Smooth muscle cell (in vitro differentiated cells): ENCODE measurements at regions not wholly inside any gene's neighbourhood (a gene's known extent, or its start where the extent isn't known, plus 50 kb on each side); places are given as distances from the start of the nearest gene placed in this dataset.

ENCODE experiments used
- DNase-seq: peaks from one replicate; lab custom pipeline; 2025; ENCODE audit not compliant: unreplicated experiment; lab: John Stamatoyannopoulos, UW
- H2AFZ ChIP-seq: fragments of 200-600 bp; sonication (generic); 2 replicates; pipeline ENCODE4 v1.6.0; 2016; ENCODE audit warnings: antibody characterized with exemption, low read depth, mild to moderate bottlenecking
- H3F3A ChIP-seq: fragments of 200-600 bp; sonication (generic); 2 replicates; pipeline ENCODE4 v1.6.0; 2017; ENCODE audit warnings: antibody characterized with exemption, low read depth
- H3K27ac ChIP-seq: fragments of 200-600 bp; sonication (generic); 2 replicates; pipeline ENCODE4 v1.5.1; 2016; ENCODE audit warnings: low read depth, mild to moderate bottlenecking
- H3K27me3 ChIP-seq: fragments of 200-600 bp; sonication (generic); 2 replicates; pipeline ENCODE4 v1.6.1; 2016; ENCODE audit warnings: low read depth, mild to moderate bottlenecking
- H3K36me3 ChIP-seq: fragments of 200-600 bp; sonication (generic); 2 replicates; pipeline ENCODE4 v1.5.1; 2016; ENCODE audit warnings: low read depth
- H3K4me1 ChIP-seq: fragments of 200-600 bp; sonication (generic); 2 replicates; pipeline ENCODE4 v1.5.1; 2016; ENCODE audit warnings: low read depth
- H3K4me2 ChIP-seq: fragments of 200-600 bp; sonication (generic); 2 replicates; pipeline ENCODE4 v1.6.0; 2016; ENCODE audit warnings: mild to moderate bottlenecking
- H3K4me3 ChIP-seq: fragments of 200-600 bp; sonication (generic); 2 replicates; pipeline ENCODE4 v1.5.1; 2016; ENCODE audit warnings: mild to moderate bottlenecking
- H3K79me2 ChIP-seq: fragments of 200-600 bp; sonication (generic); 2 replicates; pipeline ENCODE4 v1.6.0; 2016; ENCODE audit warnings: low read depth, mild to moderate bottlenecking
- H3K9ac ChIP-seq: fragments of 200-600 bp; sonication (generic); 2 replicates; pipeline ENCODE4 v1.6.0; 2016; ENCODE audit warnings: low read depth
- H3K9me3 ChIP-seq: fragments of 200-600 bp; sonication (generic); replicated peaks from 2 replicates; pipeline ENCODE4 v1.5.1; 2016; ENCODE audit warnings: low read depth
- H4K20me1 ChIP-seq: fragments of 200-600 bp; sonication (generic); 2 replicates; pipeline ENCODE4 v1.6.0; 2016; ENCODE audit warnings: low read depth
- CTCF ChIP-seq: fragments of 200-600 bp; sonication (generic); IDR thresholded peaks from 2 replicates; pipeline ENCODE4 v1.5.1; 2017; ENCODE audit warnings: borderline replicate concordance, mild to moderate bottlenecking, antibody characterized with exemption; ENCODE audit not compliant: insufficient read depth, poor library complexity, severe bottlenecking
- WGBS: methylation state at CpG from one replicate; pipeline ENCODE4 v1.1.7; 2016; ENCODE audit warnings: low lambda C conversion rate; 5-methylcytosine and 5-hydroxymethylcytosine counted together

- H3K4me2 ChIP-seq, result no peak overlapping the region
- TF ChIP-seq CTCF, result no peak
- H3K27me3 ChIP-seq, result no peaks in the 10 kb centered on the region
- H3K4me3 ChIP-seq, result no peak overlapping the region
- no peak overlapping the region for H2AFZ ChIP-seq
- WGBS, result 94% methylated on average over 26 of the region's 26 CpGs
- no peak for DNase-seq
- H3K27ac ChIP-seq, result no peak overlapping the region
- no peaks in the 10 kb centered on the region for H3K36me3 ChIP-seq
- no peaks in the 10 kb centered on the region for H3F3A ChIP-seq
- no peaks in the 10 kb centered on the region for H3K79me2 ChIP-seq
- H3K9me3 ChIP-seq, result no peaks in the 10 kb centered on the region
- no peak overlapping the region for H3K9ac ChIP-seq
- H3K4me1 ChIP-seq, result no peaks in the 10 kb centered on the region
- H4K20me1 ChIP-seq, result no peaks in the 10 kb centered on the region
Measured at GRCh38 chr22:49583886-49584505, 243.7 kb downstream of the BRD1 start.

- WGBS, result 82% methylated on average over 11 of the region's 11 CpGs
- TF ChIP-seq CTCF, result no peak
- H3K27me3 ChIP-seq, result no peaks in the 10 kb centered on the region
- H3K36me3 ChIP-seq, result no peaks in the 10 kb centered on the region
- H3K9ac ChIP-seq, result no peak overlapping the region
- no peaks in the 10 kb centered on the region for H3K9me3 ChIP-seq
- no peaks in the 10 kb centered on the region for H3F3A ChIP-seq
- DNase-seq, result no peak
- no peak overlapping the region for H3K4me3 ChIP-seq
- H3K27ac ChIP-seq, result no peak overlapping the region
- H3K4me2 ChIP-seq, result no peak overlapping the region
- H3K79me2 ChIP-seq, result no peaks in the 10 kb centered on the region
- no peaks in the 10 kb centered on the region for H4K20me1 ChIP-seq
- H3K4me1 ChIP-seq, result no peaks in the 10 kb centered on the region
- H2AFZ ChIP-seq, result no peak overlapping the region
Measured at GRCh38 chr22:49583341-49583740, 244.3 kb downstream of the BRD1 start.

- Histone ChIP-seq H3K27me3 (no peaks in the 10 kb centered on the region), H3F3A (no peaks in the 10 kb centered on the region), H3K4me1 (no peaks in the 10 kb centered on the region), H3K9ac (no peak overlapping the region), H3K27ac (no peak overlapping the region), H2AFZ (no peak overlapping the region), H3K4me2 (no peak overlapping the region), H4K20me1 (no peaks in the 10 kb centered on the region), H3K4me3 (no peak overlapping the region), H3K36me3 (no peaks in the 10 kb centered on the region), H3K9me3 (no peaks in the 10 kb centered on the region), H3K79me2 (no peaks in the 10 kb centered on the region)
- no peak for TF ChIP-seq CTCF
- DNase-seq, result no peak
- WGBS, result 90% methylated on average over 11 of the region's 11 CpGs
Measured at GRCh38 chr22:49582678-49583077, 245.0 kb downstream of the BRD1 start.

GRCh38 chr22:49582181-49582580 is 245.5 kb downstream of the BRD1 start:
- no peaks in the 10 kb centered on the region for H3K79me2 ChIP-seq
- TF ChIP-seq CTCF, result no peak
- H3K9me3 ChIP-seq, result no peaks in the 10 kb centered on the region
- no peaks in the 10 kb centered on the region for H3K36me3 ChIP-seq
- H3K4me3 ChIP-seq, result no peak overlapping the region
- H3K4me1 ChIP-seq, result no peaks in the 10 kb centered on the region
- H4K20me1 ChIP-seq, result no peaks in the 10 kb centered on the region
- no peaks in the 10 kb centered on the region for H3K27me3 ChIP-seq
- H3K4me2 ChIP-seq, result no peak overlapping the region
- no peaks in the 10 kb centered on the region for H3F3A ChIP-seq
- DNase-seq, result no peak
- WGBS, result 80% methylated on average over 4 of the region's 4 CpGs
- no peak overlapping the region for H2AFZ ChIP-seq
- H3K27ac ChIP-seq, result no peak overlapping the region
- H3K9ac ChIP-seq, result no peak overlapping the region
